Kidney epithelial cell (primary cell): ENCODE measurements at regions not wholly inside any gene's neighbourhood (a gene's known extent, or its start where the extent isn't known, plus 50 kb on each side); places are given as distances from the start of the nearest gene placed in this dataset.

ENCODE experiments used
- DNase-seq: peaks from one replicate; pipeline ENCODE4 v3.0.0-alpha.2; 2010; ENCODE audit warnings: low read depth
- H3K27me3 ChIP-seq: 2 replicates; pipeline ENCODE4 v1.6.0; 2011; ENCODE audit warnings: low read length; ENCODE audit not compliant: control insufficient read depth, insufficient read depth
- H3K36me3 ChIP-seq: 2 replicates; pipeline ENCODE4 v1.5.1; 2011; ENCODE audit warnings: low read length; ENCODE audit not compliant: control insufficient read depth, insufficient read depth
- H3K4me3 ChIP-seq: 2 replicates; pipeline ENCODE4 v1.5.1; 2011; ENCODE audit warnings: low read depth, mild to moderate bottlenecking, control low read depth, low read length
- CTCF ChIP-seq: IDR thresholded peaks from 2 replicates; pipeline ENCODE4 v1.5.1; 2011; ENCODE audit warnings: mild to moderate bottlenecking, moderate library complexity, low read length, control low read depth, inconsistent platforms; ENCODE audit not compliant: insufficient read depth, poor library complexity, severe bottlenecking

DNA sequence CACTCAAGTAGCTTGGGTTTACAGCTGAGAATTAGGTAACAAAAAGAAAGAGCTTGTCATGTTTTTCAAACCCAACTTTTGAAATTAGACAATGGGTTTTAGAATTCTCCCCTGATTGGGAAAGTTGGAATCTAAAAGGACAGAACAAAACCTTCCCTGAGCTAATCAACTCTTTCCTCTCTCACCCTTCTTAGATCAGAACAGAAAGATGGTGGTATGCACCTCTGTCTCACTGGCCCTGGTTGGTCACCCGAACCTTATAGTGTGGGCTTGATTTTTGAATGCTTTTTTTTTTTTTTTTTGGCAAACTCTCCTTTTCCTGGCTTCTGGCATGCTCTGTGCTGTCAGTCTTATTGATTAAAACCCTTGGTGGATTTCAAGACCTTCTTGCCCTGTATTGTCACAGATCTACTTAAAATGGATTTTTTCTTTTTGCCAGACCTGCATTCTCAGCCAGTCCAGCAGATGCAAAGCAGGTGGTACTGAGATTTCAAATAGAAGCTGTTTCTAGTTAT is 251.1 kb upstream of the RMST start:
- no peaks in the 10 kb centered on the region for H3K36me3 ChIP-seq
- H3K4me3 ChIP-seq: no peak overlapping the region
- no peak for TF ChIP-seq CTCF
- no peaks in the 10 kb centered on the region for H3K27me3 ChIP-seq
- no peak for DNase-seq

DNA sequence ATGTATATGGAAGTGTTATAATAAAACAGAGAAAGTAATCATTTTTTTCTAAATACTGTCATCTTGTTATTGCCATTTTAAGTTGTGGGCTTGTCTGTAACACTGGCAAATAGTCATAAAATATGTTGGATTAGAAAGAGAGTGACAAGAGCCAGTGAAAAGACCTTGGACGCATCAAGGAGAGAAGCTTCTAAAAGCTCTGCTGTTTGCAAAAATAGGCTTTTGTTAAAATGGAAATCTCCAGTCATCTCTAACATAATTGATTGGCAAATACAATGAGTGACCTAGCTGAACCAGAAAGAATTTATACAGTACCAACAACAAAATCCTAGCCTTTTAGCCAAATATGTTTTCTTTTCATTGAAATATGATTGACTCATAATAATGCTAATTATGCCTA is 245.8 kb upstream of the RMST start:
- Histone ChIP-seq H3K27me3 (no peaks in the 10 kb centered on the region), H3K36me3 (no peaks in the 10 kb centered on the region), H3K4me3 (no peak overlapping the region)
- no peak for TF ChIP-seq CTCF
- DNase-seq: no peak

GRCh38 chr12:97222391-97222790 is 240.2 kb upstream of the RMST start:
- Histone ChIP-seq H3K4me3 (no peak overlapping the region), H3K27me3 (no peaks in the 10 kb centered on the region), H3K36me3 (no peaks in the 10 kb centered on the region)
- no peak for DNase-seq
- TF ChIP-seq CTCF: no peak

- DNase-seq: no peak
- TF ChIP-seq CTCF: no peak
- H3K36me3 ChIP-seq: no peaks in the 10 kb centered on the region
- H3K4me3 ChIP-seq: no peak overlapping the region
- H3K27me3 ChIP-seq: no peaks in the 10 kb centered on the region
Observed at GRCh38 chr12:97223419-97223818, 239.2 kb upstream of the RMST start.

- Histone ChIP-seq H3K27me3 (no peaks in the 10 kb centered on the region), H3K4me3 (no peak overlapping the region), H3K36me3 (no peaks in the 10 kb centered on the region)
- TF ChIP-seq CTCF: no peak
- no peak for DNase-seq
Observed at GRCh38 chr12:97229004-97229403, 233.6 kb upstream of the RMST start.

GRCh38 chr12:97235102-97235501 is 227.5 kb upstream of the RMST start:
- no peaks in the 10 kb centered on the region for H3K27me3 ChIP-seq
- H3K4me3 ChIP-seq: no peak overlapping the region
- DNase-seq: no peak
- H3K36me3 ChIP-seq: no peaks in the 10 kb centered on the region
- no peak for TF ChIP-seq CTCF
